ENCODE measurements at regions not wholly inside any gene's neighbourhood (a gene's known extent, or its start where the extent isn't known, plus 50 kb on each side); places are given as distances from the start of the nearest gene placed in this dataset.

GRCh38 chr13:105410602-105411001 lies 1124.9 kb downstream of the EFNB2 start:
- peak; percentile 55 for TF ChIP-seq CTCF (IDR thresholded peaks at IDR 0.05; ENCODE audit: low read depth, low read length)
- no peak overlapping the region for H3K27ac ChIP-seq
- DNase-seq, result peak; percentile 54

GRCh38 chr13:105406551-105406950 lies 1128.9 kb downstream of the EFNB2 start:
- H3K4me3 ChIP-seq (ENCODE audit: low read depth, low read length), result no peak overlapping the region
- no peak for TF ChIP-seq CTCF (IDR thresholded peaks at IDR 0.05; ENCODE audit: low read depth, low read length)
- H3K36me3 ChIP-seq, result no peaks in the 10 kb centered on the region

More at GRCh38 chr13:105410602-105411001, 1124.9 kb downstream of the EFNB2 start:
- Histone ChIP-seq H3K27me3 (ENCODE audit: insufficient read depth, low read depth, severe bottlenecking) (no peaks in the 10 kb centered on the region), H3K36me3 (no peaks in the 10 kb centered on the region), H3K9me3 (ENCODE audit: severe bottlenecking) (no peaks in the 10 kb centered on the region), H3K4me3 (ENCODE audit: low read depth, low read length) (no peak overlapping the region)

GRCh38 chr13:105403086-105403485 lies 1132.4 kb downstream of the EFNB2 start:
- Histone ChIP-seq H3K36me3 (no peaks in the 10 kb centered on the region), H3K9me3 (ENCODE audit: severe bottlenecking) (no peaks in the 10 kb centered on the region), H3K27ac (no peak overlapping the region), H3K27me3 (ENCODE audit: insufficient read depth, low read depth, severe bottlenecking) (no peaks in the 10 kb centered on the region), H3K4me3 (ENCODE audit: low read depth, low read length) (no peak overlapping the region)
- TF ChIP-seq CTCF (IDR thresholded peaks at IDR 0.05; ENCODE audit: low read depth, low read length), result no peak
- DNase-seq, result no peak

More at GRCh38 chr13:105406551-105406950, 1128.9 kb downstream of the EFNB2 start:
- H3K27ac ChIP-seq, result no peak overlapping the region
- no peaks in the 10 kb centered on the region for H3K9me3 ChIP-seq (ENCODE audit: severe bottlenecking)
- H3K27me3 ChIP-seq (ENCODE audit: insufficient read depth, low read depth, severe bottlenecking), result no peaks in the 10 kb centered on the region
- no peak for DNase-seq

- Histone ChIP-seq H3K27me3 (ENCODE audit: insufficient read depth, low read depth, severe bottlenecking) (no peaks in the 10 kb centered on the region), H3K9me3 (ENCODE audit: severe bottlenecking) (no peaks in the 10 kb centered on the region), H3K36me3 (no peaks in the 10 kb centered on the region), H3K4me3 (ENCODE audit: low read depth, low read length) (no peak overlapping the region), H3K27ac (no peak overlapping the region)
- no peak for TF ChIP-seq CTCF (IDR thresholded peaks at IDR 0.05; ENCODE audit: low read depth, low read length)
- DNase-seq, result no peak
These were observed 1140.4 kb downstream of the EFNB2 start for GRCh38 chr13:105395041-105395440.

GRCh38 chr13:105389373-105389772 lies 1146.1 kb downstream of the EFNB2 start:
- Histone ChIP-seq H3K36me3 (no peaks in the 10 kb centered on the region), H3K27ac (no peak overlapping the region), H3K4me3 (ENCODE audit: low read depth, low read length) (no peak overlapping the region), H3K27me3 (ENCODE audit: insufficient read depth, low read depth, severe bottlenecking) (no peaks in the 10 kb centered on the region), H3K9me3 (ENCODE audit: severe bottlenecking) (no peaks in the 10 kb centered on the region)
- DNase-seq, result no peak
- TF ChIP-seq CTCF (IDR thresholded peaks at IDR 0.05; ENCODE audit: low read depth, low read length), result no peak

GRCh38 chr13:105377452-105377851 lies 1158.0 kb downstream of the EFNB2 start:
- Histone ChIP-seq H3K9me3 (ENCODE audit: severe bottlenecking) (no peaks in the 10 kb centered on the region), H3K36me3 (no peaks in the 10 kb centered on the region), H3K27ac (no peak overlapping the region), H3K27me3 (ENCODE audit: insufficient read depth, low read depth, severe bottlenecking) (no peaks in the 10 kb centered on the region), H3K4me3 (ENCODE audit: low read depth, low read length) (no peak overlapping the region)
- DNase-seq, result no peak
- TF ChIP-seq CTCF (IDR thresholded peaks at IDR 0.05; ENCODE audit: low read depth, low read length), result no peak
